ENCODE measurements at regions not wholly inside any gene's neighbourhood (a gene's known extent, or its start where the extent isn't known, plus 50 kb on each side); places are given as distances from the start of the nearest gene placed in this dataset.

- Histone ChIP-seq H4K20me1 (ENCODE audit: insufficient read depth) (no peaks in the 10 kb centered on the region), H3K27ac (ENCODE audit: low read length) (no peak overlapping the region), H3F3A (ENCODE audit: insufficient read depth, low read length, poor library complexity, severe bottlenecking) (no peaks in the 10 kb centered on the region), H3K9ac (ENCODE audit: low read length) (no peak overlapping the region), H3K36me3 (ENCODE audit: insufficient read depth, low read length) (no peaks in the 10 kb centered on the region), H3K79me2 (replicated peaks; ENCODE audit: insufficient read depth, low read length) (no peaks in the 10 kb centered on the region), H2AFZ (ENCODE audit: low read depth, low read length) (no peak overlapping the region), H3K27me3 (ENCODE audit: insufficient read depth, low read depth, low read length) (no peaks in the 10 kb centered on the region), H3K4me3 (ENCODE audit: low read length) (no peak overlapping the region), H3K9me3 (ENCODE audit: low read length) (no peaks in the 10 kb centered on the region), H3K4me2 (ENCODE audit: low read length) (no peak overlapping the region), H3K9me2 (ENCODE audit: insufficient read depth, low read length) (no peaks in the 10 kb centered on the region)
- no peak for TF ChIP-seq POLR2AphosphoS5 (IDR thresholded peaks at IDR 0.05)
- no peak for TF ChIP-seq REST (IDR thresholded peaks at IDR 0.05; ENCODE audit: borderline replicate concordance)
Measured at GRCh38 chr7:45235905-45236304, 78.3 kb downstream of the RAMP3 start.

- Histone ChIP-seq H3K9me3 (ENCODE audit: low read length) (no peaks in the 10 kb centered on the region), H2AFZ (ENCODE audit: low read depth, low read length) (no peak overlapping the region), H3K4me2 (ENCODE audit: low read length) (no peak overlapping the region), H3K79me2 (replicated peaks; ENCODE audit: insufficient read depth, low read length) (no peaks in the 10 kb centered on the region), H3K36me3 (ENCODE audit: insufficient read depth, low read length) (no peaks in the 10 kb centered on the region), H3K9me2 (ENCODE audit: insufficient read depth, low read length) (no peaks in the 10 kb centered on the region), H4K20me1 (ENCODE audit: insufficient read depth) (no peaks in the 10 kb centered on the region), H3K27ac (ENCODE audit: low read length) (no peak overlapping the region), H3F3A (ENCODE audit: insufficient read depth, low read length, poor library complexity, severe bottlenecking) (no peaks in the 10 kb centered on the region), H3K27me3 (ENCODE audit: insufficient read depth, low read depth, low read length) (no peaks in the 10 kb centered on the region), H3K4me3 (ENCODE audit: low read length) (no peak overlapping the region), H3K9ac (ENCODE audit: low read length) (no peak overlapping the region)
- no peak for TF ChIP-seq POLR2AphosphoS5 (IDR thresholded peaks at IDR 0.05)
- TF ChIP-seq SMC3 (conservative IDR thresholded peaks at IDR 0.05; ENCODE audit: poor library complexity) = no peak
- TF ChIP-seq EP300 (conservative IDR thresholded peaks at IDR 0.05; ENCODE audit: poor library complexity, severe bottlenecking) = no peak
- TF ChIP-seq EZH2 (IDR thresholded peaks at IDR 0.05; ENCODE audit: borderline replicate concordance, insufficient read depth, low read length, poor library complexity, severe bottlenecking) = no peak
- TF ChIP-seq MXI1 (conservative IDR thresholded peaks at IDR 0.05; ENCODE audit: poor library complexity, severe bottlenecking) = no peak
- no peak for TF ChIP-seq RAD21 (conservative IDR thresholded peaks at IDR 0.05)
- no peak for TF ChIP-seq CTCF (IDR thresholded peaks at IDR 0.05; ENCODE audit: poor library complexity, severe bottlenecking)
- no peak for TF ChIP-seq REST (IDR thresholded peaks at IDR 0.05; ENCODE audit: borderline replicate concordance)
- no peak for TF ChIP-seq TAF1 (IDR thresholded peaks at IDR 0.05; ENCODE audit: low read depth)
Measured at GRCh38 chr7:45236666-45237065, 79.1 kb downstream of the RAMP3 start.

Data from neural cell (in vitro differentiated cells).